ENCODE measurements at regions not wholly inside any gene's neighbourhood (a gene's known extent, or its start where the extent isn't known, plus 50 kb on each side); places are given as distances from the start of the nearest gene placed in this dataset.

GRCh38 chr16:86682219-86682904 is 104.0 kb downstream of the FOXL1 start:
- TF ChIP-seq CTCF (IDR thresholded peaks at IDR 0.05), result no peak
- TF ChIP-seq POLR2A (IDR thresholded peaks at IDR 0.05), result no peak
- TF ChIP-seq POLR2AphosphoS5 (IDR thresholded peaks at IDR 0.05), result no peak
